ENCODE measurements at regions not wholly inside any gene's neighbourhood (a gene's known extent, or its start where the extent isn't known, plus 50 kb on each side); places are given as distances from the start of the nearest gene placed in this dataset.

- Histone ChIP-seq H3K36me3 (replicated peaks in 1 of 2; ENCODE audit: control insufficient read depth in 1 of 2, insufficient read depth in 2 of 2, low read length in 2 of 2) (no peaks in the 10 kb centered on the region), H3K27ac (ENCODE audit: low read depth in 1 of 2, low read length in 2 of 2) (no peak overlapping the region), H3K4me3 (replicated peaks in 1 of 3; ENCODE audit: low read depth in 2 of 3, low read length in 3 of 3) (no peak overlapping the region), H3K4me2 (replicated peaks; ENCODE audit: extremely low read depth, low read length, poor library complexity, severe bottlenecking) (no peak overlapping the region), H4K20me1 (ENCODE audit: insufficient read depth, low read length) (no peaks in the 10 kb centered on the region), H3K27me3 (ENCODE audit: control insufficient read depth in 2 of 2, insufficient read depth in 2 of 2, low read length in 2 of 2) (no peaks in the 10 kb centered on the region), H3K9ac (ENCODE audit: insufficient read depth, low read length, poor library complexity, severe bottlenecking) (no peak overlapping the region), H3K4me1 (ENCODE audit: control insufficient read depth in 1 of 2, insufficient read depth in 2 of 2, low read length in 2 of 2) (no peaks in the 10 kb centered on the region), H3K9me3 (replicated peaks in 1 of 2; ENCODE audit: control insufficient read depth in 1 of 2, insufficient read depth in 1 of 2, low read length in 2 of 2) (no peaks in the 10 kb centered on the region), H3K79me2 (ENCODE audit: insufficient read depth, low read length) (no peaks in the 10 kb centered on the region), H2AFZ (ENCODE audit: insufficient read depth, low read depth, low read length, poor library complexity, severe bottlenecking) (no peak overlapping the region)
- DNase-seq: no peak
- Mint-ChIP-seq H3K4me3 (no peak overlapping the region), H3K27me3 (ENCODE audit: low read depth in 3 of 3) (no peaks in the 10 kb centered on the region), H3K36me3 (no peaks in the 10 kb centered on the region), H3K4me1 (no peaks in the 10 kb centered on the region), H3K9me3 (peaks cover 0 to 3% (median 0%) of the 10 kb centered on the region in 7 donors), H3K27ac (no peak overlapping the region)
- intact Hi-C loops (cut with micrococcal nuclease): no loop called here
- WGBS (ENCODE audit: insufficient coverage): no CpG with 5 or more reads among the region's 1 CpG
- TF ChIP-seq CTCF (IDR thresholded peaks at IDR 0.05): no peak
Observed at GRCh38 chr7:125436220-125436619, 506.6 kb upstream of the POT1 start.

- WGBS (ENCODE audit: insufficient coverage): no CpG with 5 or more reads among the region's 1 CpG
- Mint-ChIP-seq H3K27ac (no peak overlapping the region), H3K4me3 (no peak overlapping the region), H3K9me3 (peaks cover 0 to 3% (median 0%) of the 10 kb centered on the region in 7 donors), H3K27me3 (ENCODE audit: low read depth in 3 of 3) (peaks cover 0 to 2% (median 0%) of the 10 kb centered on the region in 3 donors), H3K36me3 (no peaks in the 10 kb centered on the region), H3K4me1 (no peaks in the 10 kb centered on the region)
- no peak overlapping the region for H2AFZ ChIP-seq (ENCODE audit: insufficient read depth, low read depth, low read length, poor library complexity, severe bottlenecking)
- no peak for TF ChIP-seq CTCF (IDR thresholded peaks at IDR 0.05)
- H3K4me2 ChIP-seq (replicated peaks; ENCODE audit: extremely low read depth, low read length, poor library complexity, severe bottlenecking): no peak overlapping the region
- no peaks in the 10 kb centered on the region for H4K20me1 ChIP-seq (ENCODE audit: insufficient read depth, low read length)
- H3K9me3 ChIP-seq (replicated peaks in 1 of 2; ENCODE audit: control insufficient read depth in 1 of 2, insufficient read depth in 1 of 2, low read length in 2 of 2): no peaks in the 10 kb centered on the region
- H3K27me3 ChIP-seq (ENCODE audit: control insufficient read depth in 2 of 2, insufficient read depth in 2 of 2, low read length in 2 of 2): no peaks in the 10 kb centered on the region
- intact Hi-C loops (cut with micrococcal nuclease): no loop called here
- H3K4me3 ChIP-seq (replicated peaks in 1 of 3; ENCODE audit: low read depth in 2 of 3, low read length in 3 of 3): no peak overlapping the region
- no peak for DNase-seq
- H3K27ac ChIP-seq (ENCODE audit: low read depth in 1 of 2, low read length in 2 of 2): no peak overlapping the region
- no peaks in the 10 kb centered on the region for H3K4me1 ChIP-seq (ENCODE audit: control insufficient read depth in 1 of 2, insufficient read depth in 2 of 2, low read length in 2 of 2)
- no peak overlapping the region for H3K9ac ChIP-seq (ENCODE audit: insufficient read depth, low read length, poor library complexity, severe bottlenecking)
- no peaks in the 10 kb centered on the region for H3K79me2 ChIP-seq (ENCODE audit: insufficient read depth, low read length)
- no peaks in the 10 kb centered on the region for H3K36me3 ChIP-seq (replicated peaks in 1 of 2; ENCODE audit: control insufficient read depth in 1 of 2, insufficient read depth in 2 of 2, low read length in 2 of 2)
Observed at GRCh38 chr7:125431349-125431748, 501.7 kb upstream of the POT1 start.

Measured in CD14-positive monocyte (primary cell).